Subcutaneous abdominal adipose tissue (tissue), 5 donors: ENCODE measurements at regions not wholly inside any gene's neighbourhood (a gene's known extent, or its start where the extent isn't known, plus 50 kb on each side); places are given as distances from the start of the nearest gene placed in this dataset.

Experiments
- H3K27ac ChIP-seq: one replicate; pipeline ENCODE4 v1.7.0; 2013; ENCODE audit warnings: low read depth, mild to moderate bottlenecking, inconsistent platforms, low read length, moderate library complexity
- H3K27me3 ChIP-seq, 5 donors: one replicate each; pipeline ENCODE4 v1.7.0; 2013; ENCODE audit warnings: low read length in 5 of 5, inconsistent platforms in 1 of 5; ENCODE audit not compliant: control insufficient read depth in 5 of 5, insufficient read depth in 4 of 5
- H3K36me3 ChIP-seq, 5 donors: one replicate each; pipeline ENCODE4 v1.7.0; 2013; ENCODE audit warnings: low read length in 5 of 5; ENCODE audit not compliant: control insufficient read depth in 5 of 5, insufficient read depth in 5 of 5
- H3K4me1 ChIP-seq, 5 donors: one replicate each; pipeline ENCODE4 v1.7.0; 2013; ENCODE audit warnings: low read length in 5 of 5, mild to moderate bottlenecking in 3 of 5, moderate library complexity in 1 of 5; ENCODE audit not compliant: control insufficient read depth in 5 of 5, insufficient read depth in 5 of 5
- H3K4me3 ChIP-seq, 5 donors: one replicate each; pipeline ENCODE4 v1.7.0; 2013; ENCODE audit warnings: low read length in 5 of 5, low read depth in 1 of 5
- H3K9ac ChIP-seq, 5 donors: one replicate each; pipeline ENCODE4 v1.7.0; 2013; ENCODE audit warnings: low read length in 5 of 5, mild to moderate bottlenecking in 4 of 5, moderate library complexity in 3 of 5
- H3K9me3 ChIP-seq, 5 donors: one replicate each; pipeline ENCODE4 v1.7.0; 2013; ENCODE audit warnings: low read length in 5 of 5; ENCODE audit not compliant: control insufficient read depth in 5 of 5
- donor health status: healthy.
- donor health status: healthy.
- donor health status: healthy.
- donor health status: healthy.
- donor health status: healthy.

DNA sequence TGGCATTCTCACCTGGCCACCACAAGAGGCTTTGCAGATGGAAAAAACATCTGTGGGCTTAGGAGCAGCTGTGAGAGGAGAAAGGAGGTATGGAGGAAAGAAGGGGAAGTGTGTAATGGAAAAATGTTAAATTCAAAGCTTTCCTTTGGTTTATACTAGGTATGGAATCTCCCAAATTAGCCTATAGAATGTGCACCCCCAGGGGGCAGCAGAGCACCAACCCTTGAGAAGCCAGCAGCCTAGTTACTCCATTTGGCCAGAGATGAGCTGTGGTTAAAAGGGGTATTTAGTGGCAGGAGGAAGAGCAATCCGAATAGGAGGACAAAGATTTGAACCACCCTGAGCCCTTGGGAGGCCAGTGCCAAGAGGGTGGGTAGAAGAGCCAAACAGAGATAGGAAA is 97.5 kb upstream of the CTTNBP2NL start:
- H3K9ac ChIP-seq: no peak overlapping the region

DNA sequence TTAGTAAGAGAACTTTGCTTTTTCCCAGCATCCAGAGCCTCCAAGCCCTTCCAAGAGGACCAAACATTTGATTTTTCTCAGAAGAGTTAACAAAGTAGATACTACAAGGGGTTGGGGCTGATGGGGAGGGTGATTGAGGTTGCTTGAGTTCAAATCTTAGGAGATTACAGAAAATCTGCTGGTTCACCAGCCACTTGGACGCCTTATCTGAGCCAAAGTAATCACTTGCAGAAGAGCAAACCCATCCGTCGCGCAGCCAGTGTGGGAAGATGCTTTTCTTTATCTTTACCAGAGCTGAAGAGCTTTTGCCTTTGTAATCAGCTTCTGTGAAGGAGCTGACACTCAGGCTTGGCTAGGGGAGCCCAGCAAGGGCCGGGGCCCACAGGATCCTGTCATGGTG is 91.9 kb upstream of the CTTNBP2NL start:
- H3K9ac ChIP-seq: peak overlapping the region in 1 of 5 donors; percentile 30

More for the DNA sequence above, 97.5 kb upstream of the CTTNBP2NL start:
- Histone ChIP-seq H3K4me1 (peaks cover 0 to 13% (median 0%) of the 10 kb centered on the region in 5 donors), H3K36me3 (no peaks in the 10 kb centered on the region), H3K27me3 (no peaks in the 10 kb centered on the region), H3K4me3 (no peak overlapping the region), H3K9me3 (no peaks in the 10 kb centered on the region), H3K27ac (no peak overlapping the region)

DNA sequence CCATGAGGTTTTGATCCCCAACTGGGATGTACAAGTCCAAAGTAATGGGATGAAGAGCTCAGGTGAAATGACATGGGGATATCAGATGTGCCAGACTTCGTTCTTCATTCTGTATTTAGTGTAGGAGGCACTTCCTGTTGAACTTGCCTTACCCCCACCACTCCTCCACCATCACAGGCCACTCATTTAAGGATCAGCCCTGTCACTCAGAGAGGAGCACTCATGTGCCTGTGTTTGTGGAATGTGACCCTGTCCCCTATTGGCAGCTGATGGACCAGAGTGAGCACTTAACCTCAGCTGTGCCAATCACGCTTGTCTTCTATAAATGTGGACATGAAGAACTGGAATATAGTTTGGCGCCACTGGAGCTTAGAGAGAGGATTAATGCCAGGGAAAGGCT is 91.4 kb upstream of the CTTNBP2NL start:
- H3K27me3 ChIP-seq: no peaks in the 10 kb centered on the region
- no peaks in the 10 kb centered on the region for H3K36me3 ChIP-seq
- peak overlapping the region; percentile 49 for H3K27ac ChIP-seq
- H3K4me1 ChIP-seq: peaks cover 0 to 23% (median 17%) of the 10 kb centered on the region in 5 donors
- peak overlapping the region in 1 of 5 donors; percentile 7 for H3K4me3 ChIP-seq
- H3K9me3 ChIP-seq: no peaks in the 10 kb centered on the region
- H3K9ac ChIP-seq: no peak overlapping the region

More for the DNA sequence above, 91.9 kb upstream of the CTTNBP2NL start:
- Histone ChIP-seq H3K9me3 (no peaks in the 10 kb centered on the region), H3K4me1 (peaks cover 0 to 23% (median 17%) of the 10 kb centered on the region in 5 donors), H3K27ac (peak overlapping the region; percentile 49), H3K27me3 (no peaks in the 10 kb centered on the region), H3K4me3 (no peak overlapping the region), H3K36me3 (no peaks in the 10 kb centered on the region)

DNA sequence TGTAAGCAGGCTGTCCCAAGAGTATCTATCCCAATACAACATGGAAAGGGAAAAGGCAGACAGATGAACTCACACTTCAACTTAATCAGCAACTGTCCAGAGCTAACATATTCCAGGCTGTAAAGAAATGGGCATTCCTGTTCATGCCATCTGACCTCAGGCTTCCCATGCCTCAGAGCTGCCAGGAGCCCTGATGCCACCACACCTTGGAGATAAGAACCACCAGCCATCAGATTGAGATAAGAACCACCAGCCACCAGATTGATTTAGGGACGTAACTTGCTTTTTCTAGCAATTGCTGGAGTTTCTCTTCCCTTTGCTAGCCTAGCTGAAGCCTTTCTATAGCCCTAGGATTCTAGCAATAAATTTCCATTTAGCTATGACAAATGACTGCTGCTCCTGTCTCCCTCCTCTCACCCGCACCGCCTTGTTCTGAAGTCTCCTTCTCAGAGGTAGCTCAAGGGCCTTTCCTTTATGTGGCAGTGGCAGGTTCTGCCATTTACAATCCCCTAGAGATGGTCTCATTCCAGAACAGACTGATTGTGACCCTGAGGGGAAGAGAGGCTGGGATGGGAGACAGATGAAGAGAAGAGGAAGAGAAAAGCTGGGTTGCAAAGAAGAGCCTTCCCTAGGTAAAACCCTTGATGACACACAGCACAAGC is 88.0 kb upstream of the CTTNBP2NL start:
- no peaks in the 10 kb centered on the region for H3K27me3 ChIP-seq

DNA sequence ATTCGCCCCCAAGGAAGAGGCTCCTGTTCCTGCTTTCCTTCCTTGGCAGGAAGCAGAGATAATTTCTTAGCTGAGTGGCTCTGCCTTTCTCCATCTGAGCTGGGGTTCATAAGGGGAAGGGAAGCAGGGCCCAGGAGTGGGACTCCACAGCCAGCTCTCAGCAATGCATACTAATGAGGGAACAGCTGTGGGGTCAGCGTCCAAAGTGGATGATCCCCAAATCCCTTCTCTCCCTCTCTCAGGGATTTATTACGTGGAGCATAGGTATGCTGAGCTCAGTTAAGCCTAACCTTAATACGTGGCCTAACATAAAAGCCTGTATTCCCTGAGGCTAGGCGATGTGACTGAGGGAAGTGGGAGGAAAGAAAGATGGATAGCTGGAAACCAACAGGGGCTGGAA is 87.3 kb upstream of the CTTNBP2NL start:
- Histone ChIP-seq H3K9ac (no peak overlapping the region), H3K9me3 (no peaks in the 10 kb centered on the region), H3K27ac (no peak overlapping the region), H3K4me3 (no peak overlapping the region), H3K27me3 (no peaks in the 10 kb centered on the region), H3K4me1 (peaks cover 0 to 19% (median 17%) of the 10 kb centered on the region in 5 donors), H3K36me3 (peaks cover 0 to 6% (median 0%) of the 10 kb centered on the region in 5 donors)

More for the DNA sequence above, 88.0 kb upstream of the CTTNBP2NL start:
- Histone ChIP-seq H3K4me3 (no peak overlapping the region), H3K9ac (no peak overlapping the region), H3K36me3 (peaks cover 0 to 6% (median 0%) of the 10 kb centered on the region in 5 donors), H3K4me1 (peaks cover 0 to 20% (median 17%) of the 10 kb centered on the region in 5 donors), H3K27ac (no peak overlapping the region), H3K9me3 (no peaks in the 10 kb centered on the region)

DNA sequence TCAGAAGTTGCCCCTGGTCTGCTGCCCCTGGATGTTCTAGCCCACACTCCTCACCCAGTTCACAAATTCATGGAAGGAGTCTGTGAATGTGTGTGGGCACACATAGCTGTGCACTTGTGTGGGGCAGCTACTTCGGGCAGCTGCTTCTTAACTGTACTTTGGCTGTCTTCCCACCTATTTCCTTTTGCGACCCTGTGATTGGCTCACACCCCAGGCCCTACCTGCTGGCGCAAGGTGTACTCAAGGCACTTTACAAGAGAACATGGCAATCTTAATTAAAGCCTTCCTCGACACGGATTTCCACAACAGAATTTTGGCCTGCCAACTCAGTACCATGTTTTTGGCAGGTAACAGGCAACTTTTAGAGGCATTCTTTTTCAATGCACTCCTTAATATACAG is 86.5 kb upstream of the CTTNBP2NL start:
- H3K9me3 ChIP-seq: no peaks in the 10 kb centered on the region
- H3K9ac ChIP-seq: no peak overlapping the region
- no peak overlapping the region for H3K27ac ChIP-seq
- peaks cover 0 to 17% (median 13%) of the 10 kb centered on the region in 5 donors for H3K4me1 ChIP-seq
- H3K36me3 ChIP-seq: peaks cover 0 to 6% (median 0%) of the 10 kb centered on the region in 5 donors
- no peak overlapping the region for H3K4me3 ChIP-seq
- no peaks in the 10 kb centered on the region for H3K27me3 ChIP-seq

DNA sequence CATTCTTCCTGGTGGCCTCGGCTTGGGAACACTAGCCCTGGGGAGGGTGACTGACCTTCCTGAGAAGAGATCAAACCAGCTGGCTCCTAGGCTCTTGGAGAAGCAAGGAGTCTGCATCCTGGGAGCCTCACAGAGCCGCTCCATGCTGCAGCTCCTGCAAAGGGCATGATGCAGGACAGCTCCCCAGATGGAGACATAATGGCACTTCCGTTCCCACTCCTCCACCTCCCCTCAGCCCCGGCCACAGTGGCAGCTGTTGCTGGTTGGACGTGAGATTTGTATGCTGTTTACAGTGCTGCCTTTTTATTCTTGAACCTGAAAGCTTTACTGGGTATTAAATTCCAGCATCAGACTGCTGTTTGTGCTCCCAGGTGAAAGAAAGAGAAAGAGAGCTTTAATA is 83.7 kb upstream of the CTTNBP2NL start:
- no peaks in the 10 kb centered on the region for H3K27me3 ChIP-seq
- H3K36me3 ChIP-seq: peaks cover 0 to 6% (median 0%) of the 10 kb centered on the region in 5 donors
- no peak overlapping the region for H3K9ac ChIP-seq
- no peak overlapping the region for H3K4me3 ChIP-seq
- H3K27ac ChIP-seq: no peak overlapping the region
- H3K9me3 ChIP-seq: no peaks in the 10 kb centered on the region
- H3K4me1 ChIP-seq: peaks cover 3 to 35% (median 30%) of the 10 kb centered on the region in 5 donors

DNA sequence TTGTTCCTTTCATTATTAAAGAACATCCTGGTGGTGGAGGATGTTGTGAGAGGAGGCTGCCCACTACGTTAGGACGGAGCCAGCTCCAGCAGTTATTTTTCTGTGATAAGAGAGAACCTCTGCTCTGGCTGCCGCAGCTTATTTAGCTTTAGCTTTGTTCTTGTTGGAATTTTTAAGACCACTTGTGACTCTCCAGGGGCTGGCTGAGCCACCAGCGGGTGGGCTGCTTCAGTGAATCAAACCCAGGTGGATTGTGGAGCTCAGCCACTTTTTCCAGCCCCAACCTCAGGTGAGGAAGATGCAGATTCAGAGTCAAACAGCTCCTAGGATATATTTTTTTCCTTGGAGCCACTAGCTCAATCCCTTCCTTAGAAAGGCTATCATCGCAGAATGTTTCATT is 83.1 kb upstream of the CTTNBP2NL start:
- Histone ChIP-seq H3K9ac (no peak overlapping the region), H3K27ac (no peak overlapping the region), H3K36me3 (peaks cover 0 to 6% (median 0%) of the 10 kb centered on the region in 5 donors), H3K4me1 (peaks cover 5 to 41% (median 35%) of the 10 kb centered on the region in 5 donors), H3K9me3 (no peaks in the 10 kb centered on the region), H3K27me3 (no peaks in the 10 kb centered on the region), H3K4me3 (no peak overlapping the region)

DNA sequence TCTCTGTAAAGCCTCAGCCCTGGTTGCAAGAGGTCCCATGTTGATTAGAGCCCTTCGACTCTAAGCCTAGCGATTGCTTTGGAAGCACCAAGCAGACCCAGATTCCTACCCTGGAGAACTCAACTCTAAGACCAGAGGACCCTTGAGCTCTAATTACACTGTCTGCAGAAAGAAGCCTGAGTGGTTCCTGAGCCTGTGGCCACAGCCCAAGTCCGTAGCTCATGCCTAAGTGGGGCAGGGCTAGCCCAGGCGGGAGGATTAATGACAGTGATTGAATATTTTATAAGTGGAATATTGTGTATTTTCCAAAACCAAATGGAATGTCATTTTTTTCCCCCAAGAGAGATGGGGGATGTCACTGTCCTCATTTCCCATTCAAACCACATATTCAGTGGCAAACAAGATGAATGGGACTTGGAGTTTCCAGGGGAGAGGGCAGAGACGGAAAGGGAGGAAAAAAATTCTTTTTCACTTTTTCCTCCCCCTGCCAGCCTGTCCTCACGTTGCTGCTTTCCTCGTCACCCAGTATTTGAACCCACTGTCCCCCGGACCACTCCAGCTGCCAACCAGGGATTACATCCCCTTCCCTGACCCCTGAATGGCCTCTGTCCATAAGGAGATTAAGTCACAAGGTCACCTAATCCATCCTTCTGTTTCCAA is 79.6 kb upstream of the CTTNBP2NL start:
- Histone ChIP-seq H3K4me3 (no peak overlapping the region), H3K4me1 (peaks cover 10 to 62% (median 47%) of the 10 kb centered on the region in 5 donors), H3K27me3 (no peaks in the 10 kb centered on the region), H3K36me3 (peaks cover 0 to 6% (median 0%) of the 10 kb centered on the region in 5 donors), H3K27ac (peak overlapping the region; percentile 74), H3K9ac (peak overlapping the region in 2 of 5 donors; percentile 2 to 13), H3K9me3 (no peaks in the 10 kb centered on the region)

DNA sequence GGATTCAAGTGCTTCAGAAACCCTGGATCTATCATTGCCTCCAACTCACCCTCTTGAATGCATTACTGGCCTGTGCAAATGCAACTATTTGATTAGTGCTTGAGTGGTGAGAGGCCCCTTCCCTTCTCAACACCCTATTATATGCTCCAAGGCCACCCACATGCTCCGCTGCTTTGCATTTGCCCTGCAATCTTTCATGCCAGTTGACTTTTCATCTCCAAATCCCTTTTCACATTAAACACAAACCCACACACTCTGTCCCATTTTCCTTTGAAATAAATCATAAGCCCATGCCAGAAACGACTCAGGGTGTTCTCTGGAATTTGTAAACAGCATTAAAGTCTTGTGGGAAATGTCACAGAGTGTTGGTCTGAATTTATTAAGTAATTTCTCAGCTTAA is 78.9 kb upstream of the CTTNBP2NL start:
- Histone ChIP-seq H3K36me3 (peaks cover 0 to 4% (median 0%) of the 10 kb centered on the region in 5 donors), H3K4me3 (peak overlapping the region in 1 of 5 donors; percentile 0), H3K27ac (peak overlapping the region; percentile 74), H3K27me3 (no peaks in the 10 kb centered on the region), H3K9ac (peak overlapping the region in 2 of 5 donors; percentile 2 to 13), H3K9me3 (no peaks in the 10 kb centered on the region), H3K4me1 (peaks cover 10 to 66% (median 47%) of the 10 kb centered on the region in 5 donors)
